AML-193 (cell line): ENCODE measurements at regions not wholly inside any gene's neighbourhood (a gene's known extent, or its start where the extent isn't known, plus 50 kb on each side); places are given as distances from the start of the nearest gene placed in this dataset.
A peak's percentile ranks its signal among the peaks of the same experiment; 100 is the strongest.
"Not testable (repeated sequence)": the region's sequence is repeated elsewhere in the genome, so short reads cannot be mapped to it uniquely, and the experiment has no call there.

Source experiments
- DNase-seq, 2 experiments: peaks; one replicate each; lab custom pipeline; 2025; lab: John Stamatoyannopoulos, UW

DNA sequence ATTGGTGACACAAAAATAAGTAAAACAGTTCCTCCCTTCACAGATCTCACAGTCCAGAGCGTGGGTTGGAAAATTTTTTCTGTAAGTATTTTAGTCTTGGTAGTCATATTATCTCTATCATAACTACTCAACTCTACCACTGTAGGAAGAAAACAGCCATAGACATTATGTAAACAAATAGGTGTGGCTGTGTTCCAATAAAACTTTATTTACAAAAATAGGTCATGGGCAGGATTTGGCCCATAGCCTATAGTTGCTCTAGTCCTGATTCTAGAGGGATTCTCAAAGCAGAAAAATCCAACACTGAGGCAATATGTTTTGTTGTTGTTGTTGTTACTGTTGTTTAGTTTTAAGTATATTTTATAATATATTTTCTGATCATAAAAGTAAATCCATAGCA is 206.1 kb upstream of the GADL1 start:
- DNase-seq: no peak

DNA sequence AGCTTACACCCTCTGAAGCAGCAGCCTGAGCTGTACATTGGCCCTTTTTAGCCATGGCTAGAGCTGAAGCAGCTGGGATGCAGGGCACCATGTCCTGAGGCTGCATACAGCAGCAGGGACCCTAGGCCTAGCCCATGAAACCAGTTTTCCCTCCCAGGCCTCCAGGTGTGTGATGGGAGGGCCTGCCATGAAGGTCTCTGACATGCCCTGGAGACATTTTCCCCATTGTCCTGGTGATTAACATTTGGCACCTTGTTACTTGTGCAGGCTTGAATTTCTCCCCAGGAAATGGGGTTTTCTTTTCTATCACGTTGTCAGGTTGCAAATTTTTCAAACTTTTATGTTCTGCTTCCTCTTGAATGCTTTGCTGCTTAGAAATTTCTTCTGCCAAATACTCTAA is 206.8 kb upstream of the GADL1 start:
- DNase-seq: not testable (repeated sequence)

GRCh38 chr3:31102196-31102879 is 207.9 kb upstream of the GADL1 start:
- DNase-seq: no peak

GRCh38 chr3:31103181-31103580 is 208.7 kb upstream of the GADL1 start:
- no peak for DNase-seq

DNA sequence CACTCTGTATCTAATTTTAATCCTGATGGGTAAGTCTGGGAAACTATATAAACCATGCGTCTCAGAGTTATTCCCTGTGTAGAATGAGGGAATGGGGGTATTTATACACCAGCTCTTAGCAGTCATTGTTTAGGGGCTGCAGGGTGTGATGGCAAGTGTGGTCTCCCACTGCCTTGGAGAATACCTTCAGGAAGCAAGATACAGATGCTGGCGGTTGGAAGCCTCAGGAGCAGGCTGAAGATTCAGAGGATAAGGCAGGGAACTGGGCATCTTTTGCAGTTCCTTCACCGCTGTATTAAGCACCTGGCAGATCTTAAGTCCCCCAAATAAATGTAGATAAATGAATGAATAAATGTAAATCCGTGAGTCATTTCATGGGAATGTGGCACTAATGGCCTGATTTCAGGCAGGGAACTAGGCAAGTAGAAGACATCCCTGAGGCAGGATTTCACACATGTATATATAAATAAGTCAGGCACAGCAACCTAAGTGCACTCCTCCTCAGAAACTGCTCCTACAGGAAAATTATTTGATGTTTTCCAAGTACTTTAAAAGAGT is 209.2 kb upstream of the GADL1 start:
- DNase-seq: no peak

DNA sequence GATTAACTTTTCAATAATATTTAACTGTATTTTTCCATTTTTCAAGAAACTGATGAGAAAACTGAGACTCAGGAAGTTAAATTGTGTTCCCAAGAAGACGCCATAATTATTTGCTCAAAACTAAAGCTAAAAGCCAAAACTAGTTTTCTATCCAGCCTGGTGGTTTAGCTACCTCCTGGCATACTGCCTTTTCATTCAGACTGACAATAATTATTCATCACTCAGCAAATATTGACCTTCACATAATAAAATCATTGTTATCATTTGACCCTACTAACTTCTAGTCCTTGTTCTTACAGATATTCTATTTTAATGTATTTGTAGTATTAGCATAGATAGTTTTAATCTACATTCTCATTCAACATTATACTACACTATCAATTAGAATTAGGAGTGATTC is 210.6 kb upstream of the GADL1 start:
- no peak for DNase-seq

DNA sequence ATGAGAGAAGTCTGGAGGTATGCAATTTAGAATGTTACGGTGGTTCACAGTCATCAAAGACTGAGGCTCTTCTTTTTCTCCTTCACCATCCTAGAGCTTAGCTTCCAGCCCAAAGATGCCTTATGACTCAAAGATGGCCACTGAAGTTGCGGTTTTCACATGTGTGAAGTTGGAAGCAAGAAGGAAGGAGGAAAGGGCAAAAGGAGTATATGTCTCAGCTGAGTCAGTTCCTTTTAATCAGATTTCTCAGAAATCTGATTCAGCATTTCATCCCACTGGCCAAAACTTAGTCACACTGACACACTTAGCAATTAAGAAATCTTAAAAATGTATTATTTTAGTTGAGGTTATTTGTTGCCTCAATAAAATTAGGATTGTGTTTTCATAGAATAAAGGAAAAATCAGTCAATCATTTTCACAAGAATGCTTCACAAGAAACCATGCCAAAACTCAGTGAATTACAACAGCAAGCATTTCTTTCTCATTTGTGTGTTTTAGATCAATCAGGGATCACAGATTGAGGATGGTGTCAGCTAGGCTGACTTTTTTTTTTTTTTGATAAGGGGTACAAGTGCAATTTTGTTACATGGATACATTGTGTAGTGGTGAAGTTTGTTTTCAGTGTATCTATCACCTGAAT is 211.1 kb upstream of the GADL1 start:
- peak; percentile 58 to 59 for DNase-seq

GRCh38 chr3:31106204-31106603 is 211.7 kb upstream of the GADL1 start:
- DNase-seq: no peak

DNA sequence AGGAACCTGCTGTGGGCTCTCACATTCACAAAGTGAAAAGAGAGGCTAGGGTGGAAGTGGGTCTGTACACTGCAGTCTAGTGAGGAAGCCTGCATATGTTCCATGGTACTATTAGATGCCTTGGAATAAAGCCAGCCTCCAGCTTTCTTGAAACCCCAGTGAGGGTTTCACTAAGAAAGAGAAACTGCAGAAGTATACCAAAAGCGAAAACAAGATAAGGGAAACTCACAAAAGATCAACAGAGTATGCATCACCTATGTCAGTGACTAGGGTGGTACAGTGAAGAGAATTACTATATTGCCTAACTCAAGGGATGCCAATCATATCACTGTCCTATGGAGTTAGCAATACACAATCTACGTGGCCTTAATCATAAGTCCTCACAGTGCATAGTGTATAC is 212.5 kb upstream of the GADL1 start:
- no peak for DNase-seq

DNA sequence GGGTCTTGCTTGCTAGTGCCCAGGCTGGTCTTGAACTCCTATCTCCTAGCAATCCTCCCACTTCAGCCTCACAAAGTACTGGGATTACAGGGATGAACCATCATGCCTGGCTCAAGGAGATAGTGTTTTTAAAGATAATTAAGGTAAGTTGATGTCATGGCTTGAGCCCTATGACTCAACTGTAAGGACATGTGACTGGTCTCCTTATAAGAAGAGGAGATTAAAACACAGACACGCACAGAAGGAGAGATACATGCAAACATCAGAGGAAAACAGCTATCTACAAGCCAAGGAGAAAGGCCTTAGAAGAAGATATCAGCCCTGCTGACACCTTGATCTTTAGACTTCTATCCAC is 220.4 kb upstream of the GADL1 start:
- no peak for DNase-seq

DNA sequence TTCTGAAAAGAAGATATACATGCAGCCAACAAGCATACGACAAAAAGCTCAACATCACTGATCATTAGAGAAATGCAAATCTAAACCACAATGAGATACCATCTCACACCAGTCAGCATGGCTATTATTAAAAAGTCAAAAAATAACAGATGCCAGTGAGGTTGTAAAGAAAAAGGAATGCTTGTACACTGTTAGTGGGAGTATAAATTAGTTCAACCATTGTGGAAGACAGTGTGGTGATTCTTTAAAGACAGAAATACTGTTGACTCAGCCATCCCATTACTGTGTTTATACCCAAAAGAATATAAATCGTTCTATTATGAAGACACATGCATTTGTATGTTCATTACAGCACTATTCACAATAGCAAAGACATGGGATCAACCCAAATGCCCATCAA is 221.1 kb upstream of the GADL1 start:
- not testable (repeated sequence) for DNase-seq

- DNase-seq: no peak
Observed at GRCh38 chr3:31116651-31117050, 222.2 kb upstream of the GADL1 start.

GRCh38 chr3:31117854-31118253 is 223.4 kb upstream of the GADL1 start:
- no peak for DNase-seq

- DNase-seq: no peak
Observed at GRCh38 chr3:31124373-31124772, 229.9 kb upstream of the GADL1 start.

- no peak for DNase-seq
Observed at GRCh38 chr3:31125413-31126020, 231.1 kb upstream of the GADL1 start.

- DNase-seq: no peak
Observed at GRCh38 chr3:31129241-31129640, 234.8 kb upstream of the GADL1 start.

DNA sequence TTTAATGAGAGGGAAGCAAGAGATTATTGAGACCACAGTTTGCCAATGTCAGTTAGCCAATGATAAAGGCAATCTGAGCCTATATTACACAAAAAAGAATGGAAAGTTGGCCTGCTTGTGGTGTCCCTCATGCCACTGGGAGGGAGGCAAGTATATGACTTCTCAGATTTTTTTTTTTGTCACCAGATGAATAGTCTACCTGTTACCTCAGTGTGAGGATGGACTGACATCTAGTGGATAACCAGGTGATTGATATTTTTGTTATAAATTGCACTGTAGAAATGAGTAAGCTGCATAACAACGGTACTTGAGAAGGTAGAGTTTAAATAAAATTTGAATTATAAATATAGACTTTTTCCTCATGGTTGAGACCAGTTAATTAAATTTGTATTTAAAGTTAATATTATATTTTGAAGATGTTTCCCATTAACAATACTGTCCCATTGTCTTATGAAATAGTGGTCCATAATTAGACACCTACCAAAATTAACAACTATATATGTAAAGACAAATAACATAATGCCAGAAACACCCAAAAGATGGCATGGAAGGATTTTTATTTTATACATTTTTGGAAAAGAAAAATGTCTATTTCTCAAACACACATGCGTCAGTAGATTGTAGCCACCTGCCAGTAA is 237.8 kb upstream of the GADL1 start:
- peak; percentile 14 to 15 for DNase-seq

- no peak for DNase-seq
Observed at GRCh38 chr3:31133541-31133940, 239.1 kb upstream of the GADL1 start.

DNA sequence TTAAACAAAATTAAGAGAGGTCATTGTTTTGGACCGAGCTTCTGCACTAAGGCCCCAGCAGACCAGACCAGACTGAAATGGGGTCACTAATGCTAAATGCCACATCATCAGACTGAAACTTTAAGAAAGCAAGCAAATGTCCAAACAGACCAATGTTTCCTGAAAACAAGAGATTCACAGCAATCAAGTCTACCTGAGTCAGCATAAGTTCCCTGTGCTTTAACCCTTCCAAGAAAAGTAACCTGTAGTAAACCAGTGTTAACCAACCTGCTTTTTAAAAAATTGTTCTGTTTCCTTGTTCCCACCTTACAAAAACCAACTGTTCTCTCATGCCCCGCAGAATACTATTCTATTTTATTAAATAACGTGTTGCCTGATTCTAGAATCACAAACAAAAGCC is 241.1 kb upstream of the GADL1 start:
- no peak for DNase-seq

- no peak for DNase-seq
Observed at GRCh38 chr3:31137718-31138465, 243.4 kb upstream of the GADL1 start.

GRCh38 chr3:31140470-31140869 is 246.0 kb upstream of the GADL1 start:
- DNase-seq: no peak

GRCh38 chr3:31142139-31142538 is 247.7 kb upstream of the GADL1 start:
- no peak for DNase-seq
